B cell (primary cell): ENCODE measurements at regions not wholly inside any gene's neighbourhood (a gene's known extent, or its start where the extent isn't known, plus 50 kb on each side); places are given as distances from the start of the nearest gene placed in this dataset.

Experiments
- ATAC-seq: fragments of 200-7000 bp; cut with Tn5 transposase; one replicate; pipeline ENCODE4 v1.10.0; 2021; ENCODE audit warnings: low read depth, mild to moderate bottlenecking, moderate number of reproducible peaks, moderate library complexity
- CTCF ChIA-PET: fragments of 350-600 bp; sonication (Branson Sonifier 250); formaldehyde crosslinking; loops from one replicate; lab custom pipeline; 2021; ENCODE audit warnings: antibody characterized with exemption, inconsistent platforms; lab: Charles Lee
- POLR2A ChIA-PET: fragments of 350-600 bp; sonication (Branson Sonifier 250); formaldehyde crosslinking; loops from one replicate; lab custom pipeline; 2021; ENCODE audit warnings: antibody characterized with exemption; lab: Charles Lee
- DNase-seq: peaks from one replicate; pipeline ENCODE4 v3.0.0; 2013
- H2AFZ ChIP-seq: 2 replicates; pipeline ENCODE4 v1.6.1; 2012; ENCODE audit warnings: mild to moderate bottlenecking, low read depth, low read length; ENCODE audit not compliant: insufficient read depth, poor library complexity, severe bottlenecking
- H3K27ac ChIP-seq, 2 donors: 1 replicate in 1 of 2; 2 replicates in 1 of 2; pipeline ENCODE4 v1.5.1; 2012 to 2013; ENCODE audit warnings: low read length in 2 of 2, mild to moderate bottlenecking in 2 of 2, moderate library complexity in 1 of 2
- H3K27me3 ChIP-seq, 4 experiments: fragments of 200-600 bp in 1 of 4; sonication (generic) in 1 of 4; replicated peaks in 1 of 4; 1 replicate in 2 of 4; 2 replicates in 2 of 4; pipeline versions ENCODE4 v1.6.1 to v1.7.0; 2013 to 2016; ENCODE audit warnings: low read length in 3 of 4, mild to moderate bottlenecking in 2 of 4, mixed read lengths in 1 of 4, moderate library complexity in 1 of 4; ENCODE audit not compliant: insufficient read depth in 4 of 4, control insufficient read depth in 3 of 4; ENCODE audit errors: control extremely low read depth in 1 of 4
- H3K36me3 ChIP-seq, 2 experiments: replicated peaks in 1 of 2; 1 replicate in 1 of 2; 2 replicates in 1 of 2; pipeline versions ENCODE4 v1.6.1 to v1.7.1; 2013; ENCODE audit warnings: low read length in 1 of 2; ENCODE audit not compliant: insufficient read depth in 2 of 2, control insufficient read depth in 1 of 2; ENCODE audit errors: control extremely low read depth in 1 of 2, extremely low read depth in 1 of 2
- H3K4me1 ChIP-seq, 2 donors: fragments of 200-600 bp in 1 of 2; sonication (generic) in 1 of 2; 1 replicate in 1 of 2; 2 replicates in 1 of 2; pipeline versions ENCODE4 v1.5.1 to v1.6.1; 2013 to 2017; ENCODE audit warnings: low read length in 2 of 2; ENCODE audit not compliant: control insufficient read depth in 2 of 2, insufficient read depth in 2 of 2
- H3K4me2 ChIP-seq: replicated peaks from 2 replicates; pipeline ENCODE3; 2012; ENCODE audit warnings: mild to moderate bottlenecking, low read depth, low read length; ENCODE audit not compliant: poor library complexity, severe bottlenecking
- H3K4me3 ChIP-seq, 5 experiments: fragments of 200-600 bp in 1 of 5; sonication (generic) in 1 of 5; 1 replicate in 3 of 5; 2 replicates in 2 of 5; pipeline versions ENCODE4 v1.5.1 to v1.7.0; 2011 to 2016; ENCODE audit warnings: low read length in 4 of 5, mild to moderate bottlenecking in 4 of 5, low read depth in 2 of 5, control low read depth in 1 of 5, moderate library complexity in 1 of 5; ENCODE audit not compliant: insufficient read depth in 1 of 5; ENCODE audit errors: control extremely low read depth in 1 of 5, extremely low read depth in 1 of 5
- H3K79me2 ChIP-seq: fragments of 200-600 bp; sonication (generic); one replicate; pipeline ENCODE4 v1.6.0; 2016; ENCODE audit warnings: low read length; ENCODE audit not compliant: control insufficient read depth, insufficient read depth
- H3K9ac ChIP-seq: fragments of 200-600 bp; sonication (generic); 2 replicates; pipeline ENCODE4 v1.6.1; 2017; ENCODE audit warnings: mild to moderate bottlenecking, low read length, moderate library complexity
- H3K9me3 ChIP-seq, 3 donors: one replicate each; pipeline versions ENCODE4 v1.6.1 to v1.7.1; 2013; ENCODE audit warnings: low read length in 2 of 3; ENCODE audit not compliant: control insufficient read depth in 2 of 3, insufficient read depth in 1 of 3; ENCODE audit errors: control extremely low read depth in 1 of 3
- H4K20me1 ChIP-seq: 2 replicates; pipeline ENCODE4 v1.6.0; 2012; ENCODE audit warnings: mild to moderate bottlenecking, low read length; ENCODE audit not compliant: insufficient read depth, control insufficient read depth, poor library complexity, severe bottlenecking
- H3K27ac Mint-ChIP-seq: one replicate; pipeline ENCODE4 v1.8.0; 2021; ENCODE audit warnings: mixed read lengths
- H3K27me3 Mint-ChIP-seq: one replicate; pipeline ENCODE4 v1.8.0; 2021; ENCODE audit warnings: mixed read lengths
- H3K4me1 Mint-ChIP-seq: one replicate; pipeline ENCODE4 v1.8.0; 2021; ENCODE audit warnings: mixed read lengths
- H3K4me3 Mint-ChIP-seq: one replicate; pipeline ENCODE4 v1.8.0; 2021; ENCODE audit warnings: mixed read lengths
- H3K9me3 Mint-ChIP-seq: one replicate; pipeline ENCODE4 v1.8.0; 2022; ENCODE audit warnings: mixed read lengths; ENCODE audit not compliant: insufficient read depth
- EZH2 ChIP-seq: IDR thresholded peaks from 2 replicates; pipeline ENCODE4 v1.6.1; 2012; ENCODE audit warnings: borderline replicate concordance, low read depth, mild to moderate bottlenecking, moderate library complexity, low read length; ENCODE audit not compliant: insufficient read depth, poor library complexity, severe bottlenecking
- WGBS: methylation state at CpG from one replicate; pipeline ENCODE4 v1.1.5; 2013; ENCODE audit warnings: missing lambda C conversion rate; ENCODE audit not compliant: insufficient coverage; 5-methylcytosine and 5-hydroxymethylcytosine counted together
- intact Hi-C: fragments of 100-400 bp; cut with micrococcal nuclease; formaldehyde crosslinking; loops from one replicate; pipeline ENCODE4 v1.10.0; 2022
- TF ChIP-seq, protein P1 (sequence below): fragments of 200-600 bp; IDR thresholded peaks from one replicate; pipeline ENCODE4 v1.8.0; 2022; ENCODE audit warnings: antibody characterized with exemption, mild to moderate bottlenecking

DNA sequence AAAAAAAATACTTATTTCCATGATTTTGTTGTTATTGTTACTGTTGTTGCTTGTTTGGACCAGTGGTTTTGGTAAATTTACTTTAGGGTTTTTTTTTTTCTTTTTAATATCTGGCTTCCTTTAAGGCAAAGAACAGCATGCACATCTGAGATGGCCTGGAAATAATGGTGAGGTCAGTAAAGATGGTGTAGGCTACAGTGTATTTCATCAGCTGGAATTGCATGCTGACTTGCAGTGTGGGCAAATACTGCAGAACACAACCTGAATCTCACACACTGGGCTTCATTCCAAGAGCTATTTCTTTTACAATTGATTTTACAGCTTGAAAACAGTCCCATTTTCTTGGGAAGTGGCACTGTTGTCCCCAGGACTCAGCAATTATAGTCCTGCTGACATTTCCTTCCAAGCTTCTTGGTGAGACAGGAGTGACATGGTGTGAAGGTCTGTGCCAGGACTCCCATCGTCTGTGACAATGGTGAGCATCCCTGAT is 376.1 kb upstream of the SOX11 start:
- Histone ChIP-seq H3K27me3 (no peaks in the 10 kb centered on the region), H3K79me2 (no peaks in the 10 kb centered on the region), H3K4me1 (no peaks in the 10 kb centered on the region), H3K9me3 (peaks cover 0 to 3% (median 0%) of the 10 kb centered on the region in 3 donors), H3K9ac (no peak overlapping the region), H3K4me3 (no peak overlapping the region), H3K36me3 (no peaks in the 10 kb centered on the region), H2AFZ (no peak overlapping the region), H4K20me1 (no peaks in the 10 kb centered on the region), H3K27ac (no peak overlapping the region), H3K4me2 (no peak overlapping the region)
- WGBS: 88% methylated on average over 1 of the region's 1 CpG
- Mint-ChIP-seq H3K9me3 (no peaks in the 10 kb centered on the region), H3K27ac (no peak overlapping the region), H3K27me3 (no peaks in the 10 kb centered on the region), H3K4me3 (no peak overlapping the region), H3K4me1 (no peaks in the 10 kb centered on the region)
- intact Hi-C loops: no loop called here
- DNase-seq: no peak
- ChIA-PET POLR2A (no interaction called here), CTCF (no interaction called here)
- TF ChIP-seq, protein P1, sequence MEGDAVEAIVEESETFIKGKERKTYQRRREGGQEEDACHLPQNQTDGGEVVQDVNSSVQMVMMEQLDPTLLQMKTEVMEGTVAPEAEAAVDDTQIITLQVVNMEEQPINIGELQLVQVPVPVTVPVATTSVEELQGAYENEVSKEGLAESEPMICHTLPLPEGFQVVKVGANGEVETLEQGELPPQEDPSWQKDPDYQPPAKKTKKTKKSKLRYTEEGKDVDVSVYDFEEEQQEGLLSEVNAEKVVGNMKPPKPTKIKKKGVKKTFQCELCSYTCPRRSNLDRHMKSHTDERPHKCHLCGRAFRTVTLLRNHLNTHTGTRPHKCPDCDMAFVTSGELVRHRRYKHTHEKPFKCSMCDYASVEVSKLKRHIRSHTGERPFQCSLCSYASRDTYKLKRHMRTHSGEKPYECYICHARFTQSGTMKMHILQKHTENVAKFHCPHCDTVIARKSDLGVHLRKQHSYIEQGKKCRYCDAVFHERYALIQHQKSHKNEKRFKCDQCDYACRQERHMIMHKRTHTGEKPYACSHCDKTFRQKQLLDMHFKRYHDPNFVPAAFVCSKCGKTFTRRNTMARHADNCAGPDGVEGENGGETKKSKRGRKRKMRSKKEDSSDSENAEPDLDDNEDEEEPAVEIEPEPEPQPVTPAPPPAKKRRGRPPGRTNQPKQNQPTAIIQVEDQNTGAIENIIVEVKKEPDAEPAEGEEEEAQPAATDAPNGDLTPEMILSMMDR: no peak
- no peak for TF ChIP-seq EZH2
- ATAC-seq: no peak

DNA sequence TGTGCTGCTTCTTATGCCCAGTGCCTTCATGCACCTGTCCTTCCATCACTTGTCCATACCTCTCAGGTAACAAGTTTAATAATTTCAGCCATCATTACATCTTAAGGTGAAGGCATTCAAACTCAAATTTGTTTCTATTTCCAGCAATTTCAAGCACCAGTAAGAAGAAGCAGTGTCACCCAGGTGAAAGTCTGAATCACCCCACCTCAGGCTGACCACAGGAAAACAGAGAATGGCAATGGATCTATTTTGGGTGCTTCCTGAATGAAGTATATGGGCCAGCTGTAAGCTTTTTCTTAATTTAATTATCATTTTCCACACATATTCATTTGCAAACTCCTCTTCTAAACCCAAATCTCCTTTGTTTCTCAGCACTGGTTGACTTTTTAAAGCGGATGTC is 372.7 kb upstream of the SOX11 start:
- no CpG with 5 or more reads among the region's 1 CpG for WGBS
- Mint-ChIP-seq H3K27ac (no peak overlapping the region), H3K27me3 (no peaks in the 10 kb centered on the region), H3K4me1 (no peaks in the 10 kb centered on the region), H3K9me3 (no peaks in the 10 kb centered on the region), H3K4me3 (no peak overlapping the region)
- H2AFZ ChIP-seq: no peak overlapping the region
- no peaks in the 10 kb centered on the region for H3K79me2 ChIP-seq
- ATAC-seq (no peak), DNase-seq (no peak)
- no peaks in the 10 kb centered on the region for H3K27me3 ChIP-seq
- no peak overlapping the region for H3K4me2 ChIP-seq
- no peak for TF ChIP-seq EZH2
- TF ChIP-seq, protein P1: no peak
- ChIA-PET POLR2A (no interaction called here), CTCF (no interaction called here)
- H3K4me3 ChIP-seq: no peak overlapping the region
- intact Hi-C loops: no loop called here
- no peaks in the 10 kb centered on the region for H4K20me1 ChIP-seq
- H3K4me1 ChIP-seq: no peaks in the 10 kb centered on the region
- no peak overlapping the region for H3K9ac ChIP-seq
- no peak overlapping the region for H3K27ac ChIP-seq
- peaks cover 0 to 3% (median 0%) of the 10 kb centered on the region in 3 donors for H3K9me3 ChIP-seq
- no peaks in the 10 kb centered on the region for H3K36me3 ChIP-seq
